ENCODE measurements at regions not wholly inside any gene's neighbourhood (a gene's known extent, or its start where the extent isn't known, plus 50 kb on each side); places are given as distances from the start of the nearest gene placed in this dataset.

- TF ChIP-seq CTCF (IDR thresholded peaks at IDR 0.05) (no peak), POLR2A (IDR thresholded peaks at IDR 0.05) (no peak)
These were observed 70.8 kb upstream of the HHIP start for GRCh38 chr4:144575181-144575580.

Measured in lower leg skin (tissue), 3 donors.